ENCODE measurements at regions not wholly inside any gene's neighbourhood (a gene's known extent, or its start where the extent isn't known, plus 50 kb on each side); places are given as distances from the start of the nearest gene placed in this dataset.

DNA sequence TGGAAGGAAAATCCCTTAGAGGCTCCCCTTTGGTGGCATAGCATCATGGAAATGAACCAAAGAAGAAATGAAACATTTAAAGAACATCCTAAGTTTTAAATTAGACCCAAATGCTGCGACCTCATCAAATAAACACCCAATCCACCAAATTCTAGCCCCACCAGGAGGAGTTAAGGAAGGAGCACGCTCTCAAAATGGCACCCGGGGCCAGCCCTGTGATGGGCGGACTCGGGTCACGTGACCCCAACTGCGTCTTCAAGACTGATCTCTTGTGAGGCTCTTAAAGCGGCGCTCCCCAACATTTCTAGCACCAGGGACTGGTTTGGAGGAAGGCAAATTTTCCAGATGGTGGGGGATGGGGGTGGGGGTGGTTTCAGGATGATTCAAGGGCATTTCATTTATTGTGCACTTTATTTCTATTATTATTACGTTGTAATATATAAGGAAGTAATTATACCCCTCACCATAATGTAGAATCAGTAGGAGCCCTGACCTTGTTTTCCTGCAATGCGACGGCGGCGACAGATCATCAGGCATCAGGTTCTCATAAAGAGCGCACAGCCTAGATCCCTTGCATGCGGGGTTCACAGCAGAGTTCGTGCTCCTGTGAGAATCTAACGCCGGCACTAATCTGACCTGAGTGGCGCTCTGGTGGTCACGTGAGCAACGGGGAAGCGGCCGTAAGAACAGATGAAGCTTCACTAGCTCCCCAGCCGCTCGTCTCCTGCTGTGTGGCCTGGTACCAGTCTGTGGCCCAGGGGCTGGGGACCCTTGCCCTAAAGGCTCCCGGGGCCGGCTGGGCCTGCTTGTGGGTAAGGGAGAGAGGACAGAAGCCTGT is 55.3 kb upstream of the SLC22A11 start:
- Histone ChIP-seq H3K27me3 (ENCODE audit: control insufficient read depth, insufficient read depth, low read length) (no peaks in the 10 kb centered on the region), H3K4me3 (ENCODE audit: low read length) (no peak overlapping the region), H3K9me3 (ENCODE audit: control insufficient read depth, insufficient read depth, low read length) (no peaks in the 10 kb centered on the region), H3K36me3 (ENCODE audit: control insufficient read depth, insufficient read depth, low read length) (no peaks in the 10 kb centered on the region), H3K27ac (ENCODE audit: low read length) (no peak overlapping the region), H3K4me1 (ENCODE audit: control insufficient read depth, insufficient read depth, low read length) (no peaks in the 10 kb centered on the region)
- WGBS (ENCODE audit: insufficient coverage, insufficient read length): no CpG with 5 or more reads among the region's 28 CpGs
- no peak for DNase-seq (ENCODE audit: low read depth, low spot score)

- H3K27me3 ChIP-seq (ENCODE audit: control insufficient read depth, insufficient read depth, low read length): no peaks in the 10 kb centered on the region
- no peak overlapping the region for H3K27ac ChIP-seq (ENCODE audit: low read length)
- H3K4me1 ChIP-seq (ENCODE audit: control insufficient read depth, insufficient read depth, low read length): no peaks in the 10 kb centered on the region
- no CpG with 5 or more reads among the region's 14 CpGs for WGBS (ENCODE audit: insufficient coverage, insufficient read length)
- no peaks in the 10 kb centered on the region for H3K9me3 ChIP-seq (ENCODE audit: control insufficient read depth, insufficient read depth, low read length)
- H3K4me3 ChIP-seq (ENCODE audit: low read length): no peak overlapping the region
- no peaks in the 10 kb centered on the region for H3K36me3 ChIP-seq (ENCODE audit: control insufficient read depth, insufficient read depth, low read length)
- DNase-seq (ENCODE audit: low read depth, low spot score): no peak
These were observed 54.0 kb upstream of the SLC22A11 start for GRCh38 chr11:64501500-64502427.

DNA sequence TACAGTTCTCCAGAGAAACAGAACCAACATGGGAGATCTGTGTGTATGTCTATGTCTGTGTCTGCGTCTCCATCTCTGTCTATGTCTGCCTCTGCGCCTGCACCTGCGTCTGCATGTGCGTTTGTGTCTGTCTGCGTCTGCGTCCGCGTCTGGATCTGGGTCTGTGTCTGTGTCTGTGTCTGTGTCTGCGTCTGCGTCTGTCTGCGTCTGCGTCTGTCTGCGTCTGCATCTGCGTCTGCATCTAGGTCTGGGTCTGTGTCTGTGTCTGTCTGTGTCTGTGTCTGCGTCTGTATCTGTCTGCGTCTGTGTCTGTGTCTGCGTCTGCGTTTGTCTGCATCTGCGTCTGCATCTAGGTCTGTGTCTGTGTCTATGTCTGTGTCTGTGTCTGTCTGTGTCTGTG is 53.1 kb upstream of the SLC22A11 start:
- no peaks in the 10 kb centered on the region for H3K27me3 ChIP-seq (ENCODE audit: control insufficient read depth, insufficient read depth, low read length)

DNA sequence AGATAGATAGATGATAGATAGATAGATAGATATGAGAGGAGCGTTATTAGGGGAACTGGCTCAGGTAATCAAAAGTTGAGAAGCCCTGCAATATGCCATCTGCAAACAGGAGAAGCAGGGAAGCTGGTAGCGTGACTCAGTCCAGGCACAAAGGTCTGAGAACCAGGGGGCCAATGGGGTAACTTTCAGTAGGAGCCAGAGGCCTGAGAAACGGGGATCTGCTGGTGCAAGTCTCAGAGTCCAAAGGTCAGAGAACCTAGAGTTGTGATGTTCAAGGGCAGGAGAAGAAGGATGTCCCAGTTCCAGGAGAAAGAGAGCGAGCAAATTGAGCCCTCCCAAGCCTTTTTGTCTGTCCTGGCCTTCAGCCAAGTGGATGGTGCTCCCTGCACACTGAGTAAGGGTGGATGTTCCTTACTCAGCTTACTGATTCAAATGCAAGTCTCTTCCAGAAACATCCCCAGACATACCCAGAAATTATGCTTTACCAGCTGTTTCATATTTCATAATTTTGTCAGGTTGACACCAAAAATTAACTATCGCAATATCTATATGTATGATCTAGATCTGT is 52.5 kb upstream of the SLC22A11 start:
- Histone ChIP-seq H3K27me3 (ENCODE audit: control insufficient read depth, insufficient read depth, low read length) (no peaks in the 10 kb centered on the region), H3K4me3 (ENCODE audit: low read length) (no peak overlapping the region), H3K27ac (ENCODE audit: low read length) (no peak overlapping the region), H3K4me1 (ENCODE audit: control insufficient read depth, insufficient read depth, low read length) (no peaks in the 10 kb centered on the region), H3K9me3 (ENCODE audit: control insufficient read depth, insufficient read depth, low read length) (no peaks in the 10 kb centered on the region), H3K36me3 (ENCODE audit: control insufficient read depth, insufficient read depth, low read length) (no peaks in the 10 kb centered on the region)
- 100% methylated on average over 1 of the region's 5 CpGs for WGBS (ENCODE audit: insufficient coverage, insufficient read length)
- no peak for DNase-seq (ENCODE audit: low read depth, low spot score)

More for the DNA sequence above, 53.1 kb upstream of the SLC22A11 start:
- DNase-seq (ENCODE audit: low read depth, low spot score): no peak
- Histone ChIP-seq H3K27ac (ENCODE audit: low read length) (no peak overlapping the region), H3K4me3 (ENCODE audit: low read length) (no peak overlapping the region), H3K4me1 (ENCODE audit: control insufficient read depth, insufficient read depth, low read length) (no peaks in the 10 kb centered on the region), H3K36me3 (ENCODE audit: control insufficient read depth, insufficient read depth, low read length) (no peaks in the 10 kb centered on the region), H3K9me3 (ENCODE audit: control insufficient read depth, insufficient read depth, low read length) (no peaks in the 10 kb centered on the region)
- no CpG with 5 or more reads among the region's 19 CpGs for WGBS (ENCODE audit: insufficient coverage, insufficient read length)

DNA sequence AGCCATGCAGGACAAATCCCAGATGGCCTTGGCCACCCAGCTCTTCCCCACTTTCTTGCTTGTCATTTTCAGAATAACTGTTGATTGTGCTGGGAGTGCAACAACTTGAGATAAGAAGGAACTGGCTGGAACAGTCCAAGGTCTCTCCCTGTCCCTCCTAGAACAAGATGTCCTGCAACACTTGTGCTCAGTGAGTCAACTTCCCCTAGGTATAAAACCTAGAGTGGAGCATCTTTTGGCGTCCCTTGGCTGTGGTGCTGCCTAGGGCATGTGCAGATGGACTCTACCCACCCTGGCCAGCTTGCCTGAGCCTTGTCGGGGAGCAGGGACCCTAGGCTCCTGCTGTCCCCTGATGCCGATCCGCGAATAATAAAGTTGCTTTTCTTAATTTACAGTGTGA is 50.7 kb upstream of the SLC22A11 start:
- DNase-seq (ENCODE audit: low read depth, low spot score): no peak
- no CpG with 5 or more reads among the region's 5 CpGs for WGBS (ENCODE audit: insufficient coverage, insufficient read length)
- no peaks in the 10 kb centered on the region for H3K27me3 ChIP-seq (ENCODE audit: control insufficient read depth, insufficient read depth, low read length)

More for the DNA sequence above, 50.7 kb upstream of the SLC22A11 start:
- Histone ChIP-seq H3K27ac (ENCODE audit: low read length) (no peak overlapping the region), H3K9me3 (ENCODE audit: control insufficient read depth, insufficient read depth, low read length) (no peaks in the 10 kb centered on the region), H3K4me1 (ENCODE audit: control insufficient read depth, insufficient read depth, low read length) (no peaks in the 10 kb centered on the region), H3K36me3 (ENCODE audit: control insufficient read depth, insufficient read depth, low read length) (no peaks in the 10 kb centered on the region), H3K4me3 (ENCODE audit: low read length) (no peak overlapping the region)
